ENCODE measurements at regions not wholly inside any gene's neighbourhood (a gene's known extent, or its start where the extent isn't known, plus 50 kb on each side); places are given as distances from the start of the nearest gene placed in this dataset.

GRCh38 chr9:89956907-89957306, 352.1 kb downstream of the GADD45G start:
- DNase-seq (ENCODE audit: low read depth, low spot score): no peak

DNA sequence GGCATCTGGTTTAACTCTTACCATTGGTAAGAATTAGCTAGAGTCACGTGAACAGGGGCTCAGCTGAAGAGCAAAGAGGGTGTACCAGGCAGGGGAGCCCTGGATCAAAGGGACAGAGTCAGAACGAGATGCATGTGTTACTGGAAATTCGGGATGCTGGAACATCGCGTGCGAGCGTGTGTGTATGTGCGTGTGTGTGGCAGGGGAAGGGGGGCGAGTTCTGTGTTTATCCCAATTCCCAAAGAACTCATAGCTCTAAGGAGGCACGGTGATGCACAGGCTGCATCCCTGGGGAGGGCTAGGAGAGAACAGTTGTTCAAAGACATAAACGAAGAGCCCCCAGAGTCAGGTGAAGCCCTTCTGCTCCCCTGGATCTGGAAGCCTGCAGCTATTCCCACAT, 353.3 kb downstream of the GADD45G start:
- no peak for DNase-seq (ENCODE audit: low read depth, low spot score)

- peak; percentile 62 for DNase-seq (ENCODE audit: low read depth, low spot score)
Measured at GRCh38 chr9:89961616-89962341, 357.0 kb downstream of the GADD45G start.

- no peak for DNase-seq (ENCODE audit: low read depth, low spot score)
Measured at GRCh38 chr9:89963280-89963679, 358.5 kb downstream of the GADD45G start.

- no peak for DNase-seq (ENCODE audit: low read depth, low spot score)
Measured at GRCh38 chr9:89967527-89967926, 362.7 kb downstream of the GADD45G start.

DNA sequence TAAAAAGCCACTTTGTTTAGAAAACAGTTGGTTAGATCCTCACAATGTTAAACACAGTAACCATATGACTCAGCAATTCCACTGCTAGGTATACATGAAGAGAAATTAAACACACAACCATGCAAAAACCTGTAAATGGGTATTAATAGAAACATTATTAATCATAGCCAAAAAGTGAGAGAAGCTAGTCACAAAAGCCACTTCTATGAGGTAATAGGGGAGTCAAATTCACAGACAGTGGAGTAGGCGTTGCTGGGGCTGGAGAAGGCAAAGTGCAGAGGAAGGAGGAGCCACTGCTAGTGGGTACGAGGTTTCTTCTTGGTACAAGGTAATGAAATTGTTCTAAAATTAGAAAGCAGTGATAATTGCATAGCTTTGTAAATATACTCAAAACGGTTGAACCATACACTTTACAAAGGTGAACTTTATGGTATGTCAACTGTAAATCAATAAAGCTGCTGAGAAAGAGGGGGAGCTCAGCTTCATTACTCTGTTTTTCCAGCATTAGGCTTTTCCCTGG, 364.4 kb downstream of the GADD45G start:
- DNase-seq (ENCODE audit: low read depth, low spot score): no peak

GRCh38 chr9:89969881-89970639, 365.2 kb downstream of the GADD45G start:
- DNase-seq (ENCODE audit: low read depth, low spot score): no peak

- DNase-seq (ENCODE audit: low read depth, low spot score): no peak
Measured at GRCh38 chr9:89970701-89971100, 365.9 kb downstream of the GADD45G start.

DNA sequence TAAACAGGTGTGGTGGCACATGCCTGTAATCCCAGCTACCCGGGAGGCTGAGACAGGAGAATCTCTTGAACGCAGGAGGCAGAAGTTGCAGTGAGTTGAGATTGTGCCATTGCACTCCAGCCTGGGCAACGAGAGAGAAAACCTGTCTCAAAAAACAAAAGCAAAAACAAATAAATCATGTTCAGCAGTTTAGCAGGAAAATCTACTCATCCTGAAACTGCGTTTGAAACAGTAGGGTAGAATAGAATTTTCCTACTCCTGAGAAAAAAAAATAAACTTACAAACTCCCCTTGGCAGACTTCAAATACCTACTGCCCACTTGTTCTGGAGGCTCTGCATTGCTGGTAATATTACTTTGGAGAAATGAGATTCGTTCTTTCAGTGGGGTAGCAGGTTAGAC, 367.7 kb downstream of the GADD45G start:
- no peak for DNase-seq (ENCODE audit: low read depth, low spot score)

- DNase-seq (ENCODE audit: low read depth, low spot score): no peak
Measured at GRCh38 chr9:89974582-89974981, 369.8 kb downstream of the GADD45G start.

DNA sequence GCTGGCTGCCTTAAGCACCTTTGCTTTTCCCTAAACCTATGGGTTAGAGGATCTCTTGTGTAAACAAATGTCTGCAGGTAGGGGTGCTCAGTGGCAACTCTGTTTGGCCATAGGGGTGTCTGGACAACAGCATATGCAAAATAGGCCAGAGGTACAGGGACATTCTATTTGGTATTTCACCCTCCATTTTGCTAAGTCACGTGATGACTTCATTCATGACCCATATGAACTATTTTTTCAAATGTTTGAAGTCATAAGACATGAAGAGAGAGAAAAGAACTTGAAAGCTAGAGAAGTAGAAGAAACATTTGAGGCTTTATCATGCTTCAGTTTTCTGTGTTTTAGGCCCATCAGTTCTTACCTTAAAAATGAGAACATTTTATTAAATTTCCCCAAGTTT, 370.2 kb downstream of the GADD45G start:
- DNase-seq (ENCODE audit: low read depth, low spot score): no peak

DNA sequence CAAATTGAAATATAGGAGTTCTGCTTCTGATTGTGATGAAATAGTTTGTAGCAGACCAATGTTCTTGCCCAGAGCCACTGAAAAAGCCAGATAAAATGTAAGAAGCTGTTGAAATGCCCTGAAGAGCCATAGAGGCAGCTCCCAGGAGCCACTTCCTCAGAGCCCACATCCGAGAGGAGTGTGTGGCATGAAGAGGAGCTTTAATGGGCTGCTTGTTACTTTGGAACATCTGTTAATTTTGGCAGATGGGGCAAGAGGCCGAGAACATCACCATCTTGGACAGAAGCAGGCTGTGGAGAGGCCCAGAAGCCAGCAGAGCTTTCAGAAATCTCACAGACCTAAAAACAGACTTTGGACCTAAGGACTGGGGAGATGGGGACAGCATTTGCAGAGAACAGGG, 370.8 kb downstream of the GADD45G start:
- no peak for DNase-seq (ENCODE audit: low read depth, low spot score)

- no peak for DNase-seq (ENCODE audit: low read depth, low spot score)
Measured at GRCh38 chr9:89978185-89978584, 373.4 kb downstream of the GADD45G start.

DNA sequence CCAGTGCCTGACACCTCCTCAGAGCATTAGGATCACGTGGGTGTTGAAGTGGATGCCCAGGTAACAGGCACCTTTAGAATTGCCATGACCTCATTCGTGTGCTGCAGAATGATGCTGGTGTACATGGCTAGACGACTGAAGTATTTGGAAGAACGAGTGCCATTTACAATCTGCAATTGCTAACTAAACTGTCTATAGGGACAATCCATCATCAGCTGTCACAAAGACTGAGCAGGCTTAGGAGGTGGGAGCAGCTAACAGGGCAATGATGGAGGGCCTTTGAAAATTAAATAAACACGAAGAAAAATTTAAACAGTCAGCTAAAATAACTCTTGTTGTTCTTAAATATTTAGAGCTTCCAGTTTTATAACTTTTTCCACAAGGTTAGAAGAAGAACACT, 375.8 kb downstream of the GADD45G start:
- DNase-seq (ENCODE audit: low read depth, low spot score): no peak

GRCh38 chr9:89982016-89982415, 377.2 kb downstream of the GADD45G start:
- DNase-seq (ENCODE audit: low read depth, low spot score): no peak

- no peak for DNase-seq (ENCODE audit: low read depth, low spot score)
Measured at GRCh38 chr9:89983411-89983810, 378.6 kb downstream of the GADD45G start.

GRCh38 chr9:89984214-89984613, 379.4 kb downstream of the GADD45G start:
- DNase-seq (ENCODE audit: low read depth, low spot score): no peak

DNA sequence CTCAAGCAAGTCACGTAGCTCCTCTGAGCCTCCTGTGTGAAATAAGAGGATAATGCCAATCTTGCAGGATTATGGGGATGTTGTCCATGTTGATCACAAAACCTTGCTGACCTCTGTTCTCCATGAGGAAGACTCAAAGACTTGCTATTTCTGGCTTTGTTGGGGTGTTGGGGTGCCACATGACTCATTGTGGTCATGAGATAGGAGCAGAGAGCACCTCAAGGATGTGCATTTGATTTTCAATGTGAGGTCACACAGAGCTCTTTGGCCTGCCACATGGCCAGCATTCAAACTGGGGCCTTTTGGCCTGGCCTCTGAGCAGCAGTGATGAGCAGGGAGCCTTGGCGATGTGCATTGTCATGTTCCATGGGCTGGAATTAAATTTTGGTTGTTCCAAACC, 380.3 kb downstream of the GADD45G start:
- no peak for DNase-seq (ENCODE audit: low read depth, low spot score)

- no peak for DNase-seq (ENCODE audit: low read depth, low spot score)
Measured at GRCh38 chr9:89986190-89986589, 381.4 kb downstream of the GADD45G start.

- no peak for DNase-seq (ENCODE audit: low read depth, low spot score)
Measured at GRCh38 chr9:89988458-89988857, 383.6 kb downstream of the GADD45G start.

GRCh38 chr9:89991204-89991790, 386.5 kb downstream of the GADD45G start:
- no peak for DNase-seq (ENCODE audit: low read depth, low spot score)

DNA sequence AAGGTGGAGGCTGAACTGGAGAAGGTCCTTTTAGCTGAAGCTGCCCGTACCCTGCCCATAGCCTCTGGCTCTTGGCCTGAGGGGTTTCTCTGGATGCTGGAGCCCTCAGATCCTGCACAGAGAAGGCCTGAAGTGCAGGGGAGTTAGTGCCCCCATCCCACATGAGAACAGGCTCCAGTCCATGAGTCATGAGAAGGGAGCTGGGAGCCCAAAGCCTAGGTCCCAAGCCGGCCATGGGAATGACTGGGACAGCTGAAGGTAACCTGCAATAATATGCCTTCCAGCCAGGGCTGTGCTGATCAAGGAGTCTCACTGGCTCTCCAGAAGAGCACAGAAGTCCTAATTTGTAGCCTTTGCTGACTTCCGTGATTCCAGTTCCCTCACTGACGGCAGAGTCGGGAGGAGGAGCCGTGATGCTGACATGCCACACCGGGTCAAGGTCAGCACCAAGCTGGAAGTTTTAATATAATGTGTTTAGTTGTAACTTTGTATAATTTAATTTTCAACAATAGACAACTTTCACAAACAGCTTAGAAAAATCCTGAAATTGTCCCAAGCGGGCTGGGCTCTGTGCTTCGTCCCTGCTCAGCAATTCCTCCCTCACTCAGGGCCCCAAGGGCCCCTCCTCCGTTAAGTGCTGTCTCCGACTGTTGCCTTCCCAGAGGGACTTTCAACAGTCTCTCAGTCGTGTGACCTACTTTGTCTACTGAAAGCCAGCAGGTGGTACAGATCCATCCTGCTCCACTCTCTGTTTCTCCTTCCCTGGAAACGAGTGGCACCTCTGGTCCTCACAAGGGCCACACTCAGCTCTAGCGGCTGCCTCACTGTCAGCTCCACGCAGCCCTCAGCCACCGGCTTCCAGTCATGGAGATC, 387.8 kb downstream of the GADD45G start:
- DNase-seq (ENCODE audit: low read depth, low spot score): no peak
